Stimulated activated CD8-positive, alpha-beta memory T cell treated with anti-CD3 and anti-CD28 coated beads, Interleukin-15, amount 100 ng/mL, for 48 hours (primary cell): ENCODE measurements at regions not wholly inside any gene's neighbourhood (a gene's known extent, or its start where the extent isn't known, plus 50 kb on each side); places are given as distances from the start of the nearest gene placed in this dataset.

Experiments
- DNase-seq, 2 donors: peaks; one replicate each; pipeline ENCODE4 v3.0.0-alpha.2; 2020; ENCODE audit warnings: low read depth in 2 of 2

DNA sequence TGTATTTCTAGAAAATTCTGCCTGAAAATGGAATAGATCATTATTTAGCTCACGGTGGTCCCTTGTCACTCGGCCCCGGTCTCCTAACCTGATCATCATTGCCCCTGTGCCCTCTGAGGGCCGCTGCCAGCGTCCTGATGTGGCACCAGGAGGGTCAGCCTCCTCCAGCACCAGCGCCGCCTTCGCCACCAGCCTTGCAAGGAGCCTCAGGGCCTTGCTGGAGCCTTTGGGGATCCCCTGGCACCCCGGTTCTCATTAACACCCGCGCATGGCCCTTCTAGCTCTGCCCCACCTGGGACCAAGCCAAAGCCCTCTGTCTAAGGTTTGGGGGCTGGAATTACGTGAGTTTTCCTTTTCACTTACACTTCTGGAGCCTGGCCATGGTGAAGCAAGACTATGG is 282.5 kb upstream of the ADARB2 start:
- DNase-seq: no peak

DNA sequence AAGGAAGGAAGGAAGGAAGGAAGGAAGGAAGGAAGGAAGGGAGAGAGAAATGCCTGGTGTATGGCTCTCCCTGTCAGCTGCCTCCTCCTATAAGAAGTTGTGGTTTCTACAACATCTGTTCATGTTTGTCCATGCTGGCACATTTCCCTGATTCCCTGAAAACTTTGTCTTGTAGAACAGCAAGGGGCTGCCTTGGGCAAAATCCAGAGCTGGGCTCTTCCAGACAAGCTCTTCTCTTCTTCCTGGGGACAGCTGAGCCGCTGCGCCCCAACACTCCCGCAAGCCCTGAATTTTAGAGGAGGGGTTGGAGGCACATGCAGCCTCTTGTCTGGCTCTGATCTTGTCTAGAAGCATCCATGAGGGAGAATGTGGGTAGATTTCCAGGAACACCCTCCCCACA is 282.0 kb upstream of the ADARB2 start:
- no peak for DNase-seq

DNA sequence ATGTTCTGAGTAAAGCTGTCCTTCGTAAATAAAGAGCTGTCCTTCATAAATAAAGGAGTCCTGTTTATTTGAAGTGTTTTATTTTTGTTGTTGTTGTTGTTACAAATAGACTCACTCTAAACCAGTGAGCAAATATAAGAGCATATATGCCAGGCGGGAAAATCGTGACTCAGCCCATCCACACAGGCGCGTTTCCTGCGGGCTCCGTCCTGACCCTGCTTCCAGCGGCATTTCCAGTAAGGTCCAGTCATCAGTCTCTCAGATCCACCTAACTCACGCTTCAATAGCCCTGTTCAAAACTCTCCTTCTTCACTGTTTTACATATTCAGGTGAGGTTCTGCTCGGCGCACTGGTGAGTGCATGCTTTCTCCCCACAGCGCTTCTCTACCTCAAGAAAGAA is 277.2 kb upstream of the ADARB2 start:
- no peak for DNase-seq

DNA sequence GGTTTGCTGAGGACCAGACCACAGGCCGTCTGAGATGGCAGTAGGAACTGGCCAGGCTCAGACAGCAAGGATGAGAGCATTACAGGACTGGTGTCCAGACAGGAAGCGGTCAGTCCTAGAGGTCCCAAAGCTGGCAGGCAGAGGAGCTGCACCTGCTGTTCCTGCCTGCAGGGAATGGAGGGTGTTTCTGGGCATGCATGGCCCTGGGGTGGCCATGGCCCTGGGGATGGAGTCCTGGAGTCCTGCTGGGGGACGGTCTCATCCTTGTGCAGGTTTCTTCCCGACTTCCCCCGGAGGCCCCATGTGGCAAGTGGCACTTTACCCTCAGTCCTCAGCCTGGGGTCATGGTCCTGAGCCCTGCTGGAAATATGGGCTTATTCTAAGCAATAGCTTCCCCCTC is 274.9 kb upstream of the ADARB2 start:
- no peak for DNase-seq

DNA sequence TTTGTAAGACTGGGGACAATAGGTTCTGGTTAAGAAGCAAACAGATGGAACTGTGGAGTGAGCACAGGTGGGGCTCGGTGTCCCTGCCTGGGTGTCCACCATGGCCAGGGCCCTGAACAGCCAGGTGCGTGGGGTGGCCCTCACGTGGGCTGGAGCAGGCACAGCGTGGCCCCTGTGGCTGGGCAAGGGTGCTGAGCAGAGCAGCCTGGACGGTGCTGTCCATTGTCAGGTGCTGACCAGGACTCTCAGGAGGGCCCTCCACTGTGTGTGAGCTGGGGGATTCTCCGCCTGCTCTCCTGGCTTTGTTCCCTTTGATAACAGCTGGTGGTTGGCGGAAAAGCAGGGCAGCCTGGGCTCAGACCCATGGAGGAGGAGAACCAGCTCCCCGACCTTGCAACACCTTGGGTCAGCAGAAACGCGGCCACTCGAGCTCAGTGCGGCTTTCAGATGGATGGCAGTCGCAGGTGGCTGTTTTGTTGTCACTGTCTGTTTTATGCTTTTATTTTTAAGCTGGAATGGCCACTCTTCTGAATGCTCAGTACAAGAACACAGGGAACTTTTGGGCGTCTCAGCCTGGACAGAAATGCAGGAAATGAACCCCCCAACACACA is 273.9 kb upstream of the ADARB2 start:
- DNase-seq: no peak

DNA sequence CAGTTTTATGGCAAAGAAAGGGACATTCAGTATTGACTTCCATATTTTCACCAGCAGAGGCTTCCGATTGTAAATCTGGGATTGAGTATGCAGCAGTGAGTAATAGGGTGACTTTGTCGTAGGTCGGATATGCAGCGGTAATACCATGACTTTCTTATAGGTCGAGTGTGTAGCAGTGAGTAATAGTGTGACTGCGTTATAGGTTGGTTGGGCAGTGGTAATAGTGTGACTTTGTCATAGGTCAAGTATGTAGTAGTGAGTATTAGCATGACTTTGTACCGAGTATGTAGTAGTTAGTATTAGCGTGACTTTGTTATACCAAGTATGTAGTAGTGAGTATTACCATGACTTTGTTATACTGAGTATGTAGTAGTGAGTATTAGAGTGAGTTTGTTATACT is 268.2 kb upstream of the ADARB2 start:
- no peak for DNase-seq

DNA sequence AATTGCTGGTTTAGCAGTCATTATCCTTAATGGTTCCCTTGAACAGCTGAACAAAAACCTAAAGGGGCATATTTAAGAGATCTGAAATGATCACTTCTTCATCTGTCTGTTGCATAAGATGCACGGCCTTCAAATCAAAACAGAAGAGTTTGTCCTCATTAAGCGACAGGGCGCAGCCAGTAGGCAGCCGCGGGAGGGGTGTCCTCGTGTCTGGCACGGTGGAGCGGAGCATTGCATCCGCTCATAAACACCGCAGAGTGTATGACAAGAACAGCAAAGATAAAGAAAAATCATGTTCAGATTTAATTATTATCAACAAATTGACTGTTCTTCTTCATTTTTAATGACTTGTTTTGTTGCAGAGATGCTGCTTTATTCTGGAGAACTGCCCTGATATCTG is 255.6 kb upstream of the ADARB2 start:
- no peak for DNase-seq

DNA sequence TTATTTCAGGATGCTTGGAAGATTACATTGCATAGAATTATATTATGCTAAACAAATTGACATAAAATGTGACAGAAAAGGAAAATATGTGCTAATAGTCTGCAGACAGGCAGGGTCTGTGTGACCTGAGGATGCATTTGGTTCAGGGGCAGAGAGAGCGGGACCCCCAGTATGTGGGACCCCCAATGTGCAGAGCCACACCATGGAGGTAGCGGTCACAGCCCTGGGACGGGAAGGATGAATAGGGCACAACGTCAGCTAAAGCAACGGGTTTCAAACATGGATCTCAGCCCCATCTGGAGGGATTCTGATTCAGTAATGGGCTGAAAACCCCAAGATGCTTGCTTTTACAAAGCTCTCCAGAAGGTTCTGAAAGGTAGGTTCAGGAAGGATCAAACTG is 251.8 kb upstream of the ADARB2 start:
- no peak for DNase-seq

DNA sequence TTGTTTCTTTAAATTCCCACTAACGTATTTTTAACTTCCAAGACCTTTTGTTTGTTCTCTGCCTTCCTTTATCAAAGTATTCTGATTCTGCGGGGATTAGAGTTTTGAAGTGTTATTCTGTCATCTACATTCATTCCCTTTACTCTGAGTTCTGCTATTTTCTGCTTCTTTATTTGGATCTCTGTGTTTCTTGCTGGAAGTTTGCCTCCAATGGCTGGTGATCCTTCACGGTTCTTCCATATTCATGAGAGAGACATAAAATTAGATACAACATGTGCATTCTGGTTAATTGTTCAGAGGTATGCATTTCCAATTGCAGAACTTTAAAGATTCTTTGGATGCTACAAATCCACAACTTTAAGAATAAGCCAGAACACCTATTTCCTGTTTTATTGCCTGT is 244.7 kb upstream of the ADARB2 start:
- no peak for DNase-seq

DNA sequence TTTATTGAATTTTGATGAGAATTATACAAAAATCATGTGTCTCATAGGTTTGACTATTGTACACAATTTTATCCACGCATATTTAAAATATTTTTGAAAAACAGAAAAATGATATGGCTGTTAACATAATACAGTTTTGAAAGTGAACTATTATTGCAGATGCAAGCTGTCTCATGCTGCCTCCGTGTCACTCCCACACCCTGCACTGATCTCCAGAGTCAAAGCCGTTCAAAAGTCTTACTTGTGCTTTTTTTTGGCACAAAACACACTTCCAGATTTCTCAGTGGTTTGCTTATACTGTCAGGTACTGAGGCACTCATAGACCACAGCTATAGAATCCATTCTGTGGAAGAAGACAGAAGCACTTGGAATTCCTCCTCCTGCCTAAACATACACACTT is 243.1 kb upstream of the ADARB2 start:
- no peak for DNase-seq

DNA sequence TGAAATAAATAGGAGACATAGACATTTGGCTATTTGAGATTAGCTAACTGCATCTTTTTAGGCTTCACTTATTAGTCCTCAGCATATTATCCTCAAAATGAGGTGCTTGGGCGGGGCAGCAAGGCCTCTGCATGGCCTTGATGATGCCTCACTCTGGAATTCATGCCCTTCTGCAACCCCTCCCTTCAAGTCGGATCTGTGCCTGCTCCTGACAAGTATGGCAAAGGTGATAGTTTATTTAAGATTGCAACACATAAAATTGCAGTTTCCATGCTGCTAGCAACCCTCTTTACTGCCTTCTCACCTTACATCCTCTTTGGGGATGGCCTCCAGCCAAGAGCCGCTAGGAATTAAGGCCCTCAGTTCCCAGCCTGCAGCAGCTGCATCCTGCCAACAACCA is 241.3 kb upstream of the ADARB2 start:
- DNase-seq: no peak

DNA sequence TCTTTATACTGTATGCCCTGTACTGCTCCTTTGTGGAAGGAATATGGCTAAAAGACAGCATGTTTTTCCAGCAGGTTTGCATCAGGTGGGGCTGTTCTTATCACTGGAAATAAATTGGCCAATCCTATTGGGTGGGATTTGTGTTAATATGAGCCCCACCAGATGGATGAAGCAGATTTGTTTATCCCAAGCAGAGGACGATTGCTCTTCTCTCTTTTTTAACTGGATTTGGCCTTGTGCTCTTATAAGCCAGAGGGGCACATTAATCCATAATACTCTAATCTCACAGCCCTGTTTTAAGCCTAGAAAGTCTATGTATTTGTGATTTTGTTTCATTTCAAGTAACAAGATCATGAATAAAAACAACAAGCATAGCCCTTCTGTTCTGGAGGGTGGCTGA is 240.1 kb upstream of the ADARB2 start:
- DNase-seq: no peak

DNA sequence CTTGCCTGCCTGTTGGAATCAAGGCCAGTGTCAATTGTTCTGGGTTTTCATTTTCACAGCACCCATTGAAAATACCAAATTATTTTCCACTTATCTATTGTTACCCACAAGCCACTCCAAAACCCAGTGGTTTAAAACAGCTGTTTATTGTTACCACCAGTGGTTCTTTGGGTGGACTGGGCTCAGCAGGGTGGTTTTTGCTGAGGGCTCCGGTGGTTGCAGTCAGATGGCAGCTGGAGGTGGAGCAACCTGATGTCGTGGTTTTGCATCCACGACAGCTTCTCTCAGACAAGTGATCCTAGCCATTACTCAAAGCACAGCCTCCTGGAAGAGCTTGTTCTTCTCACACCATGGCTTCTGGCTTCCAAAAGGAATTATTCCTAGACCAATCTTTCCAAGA is 235.1 kb upstream of the ADARB2 start:
- no peak for DNase-seq

DNA sequence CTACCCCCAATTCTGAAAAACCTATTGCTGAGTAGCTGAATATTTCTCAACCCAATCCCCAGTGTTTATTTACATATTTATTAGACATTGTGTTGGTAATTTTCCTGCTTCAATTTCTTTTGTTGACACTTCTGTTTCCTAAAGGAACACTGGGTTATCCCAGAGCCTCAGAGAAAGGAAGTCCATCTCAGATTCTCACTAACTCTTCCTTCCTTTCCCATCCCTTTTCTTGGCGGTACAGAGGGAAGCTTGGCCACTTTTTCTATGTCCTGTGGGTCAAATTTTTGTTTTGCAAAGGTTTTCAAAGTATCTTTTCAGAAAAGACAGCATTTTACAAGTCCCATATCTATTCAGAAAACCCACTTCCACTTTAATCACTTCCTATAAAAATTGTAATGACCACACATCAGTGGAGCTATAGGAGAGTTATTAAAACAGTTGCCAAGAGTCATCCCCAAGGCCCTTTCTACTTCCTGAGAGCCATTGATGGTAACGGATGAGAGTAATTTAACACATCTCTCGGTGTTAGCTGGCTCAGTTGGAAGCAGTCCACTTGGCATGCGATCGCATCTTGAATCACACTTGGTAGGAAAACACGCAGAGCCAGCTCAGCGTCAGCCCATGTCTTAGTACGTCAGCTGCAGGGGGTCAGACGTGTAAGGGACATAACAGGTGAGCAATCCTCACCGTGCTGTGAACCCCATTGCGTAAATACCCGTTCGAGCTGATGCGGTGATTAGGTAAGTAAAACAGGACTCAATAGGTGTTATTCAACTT is 231.1 kb upstream of the ADARB2 start:
- no peak for DNase-seq

DNA sequence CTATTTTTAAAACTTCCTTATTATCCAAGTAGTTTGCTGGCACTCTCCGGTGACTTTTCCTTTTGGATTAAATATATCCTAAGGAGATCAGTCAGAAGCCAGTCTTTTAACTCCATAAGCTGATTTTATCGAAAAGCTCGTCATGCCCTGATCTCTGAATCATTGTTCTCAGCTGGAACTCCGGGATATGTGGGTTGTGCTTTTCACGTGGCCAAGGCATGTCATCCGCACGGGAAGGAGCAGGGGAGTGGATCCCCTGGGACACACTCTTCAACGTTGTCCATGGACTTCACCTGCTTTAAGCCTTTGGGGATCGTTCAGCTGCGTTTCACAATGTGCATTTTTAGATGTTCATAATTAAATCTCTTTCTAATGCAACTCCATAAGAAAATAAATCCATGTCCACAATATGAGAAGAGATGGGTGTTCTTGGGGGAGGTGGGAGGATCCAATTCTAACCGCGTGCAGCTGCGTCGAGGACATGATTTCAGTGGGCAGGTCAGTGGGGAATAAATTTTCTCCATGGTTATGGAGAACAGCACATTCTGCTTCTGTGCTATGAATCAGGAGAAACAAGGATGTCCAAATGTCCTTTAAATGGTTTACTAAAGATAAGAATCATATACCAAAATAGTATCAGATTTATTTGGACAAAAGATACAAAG is 229.5 kb upstream of the ADARB2 start:
- DNase-seq: no peak

DNA sequence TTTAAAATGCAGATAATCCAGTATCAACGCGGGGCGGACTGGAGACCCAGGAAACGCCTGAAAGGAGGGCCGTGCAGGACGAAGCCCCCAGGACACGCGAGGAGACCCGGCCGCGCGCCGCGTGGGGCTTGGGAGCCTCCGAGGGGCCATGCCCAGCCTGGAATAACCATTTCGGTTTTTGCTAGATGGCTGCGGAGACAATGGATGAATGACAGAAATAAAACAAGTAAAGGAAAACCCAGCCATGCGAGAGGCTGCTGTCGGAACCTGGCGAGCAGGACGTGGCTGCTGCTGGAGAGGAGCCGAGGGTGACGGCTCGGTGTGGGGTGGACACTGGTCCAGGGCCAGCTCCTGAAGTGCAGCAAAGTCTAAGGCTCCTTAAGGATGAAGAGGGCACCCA is 227.2 kb upstream of the ADARB2 start:
- no peak for DNase-seq

DNA sequence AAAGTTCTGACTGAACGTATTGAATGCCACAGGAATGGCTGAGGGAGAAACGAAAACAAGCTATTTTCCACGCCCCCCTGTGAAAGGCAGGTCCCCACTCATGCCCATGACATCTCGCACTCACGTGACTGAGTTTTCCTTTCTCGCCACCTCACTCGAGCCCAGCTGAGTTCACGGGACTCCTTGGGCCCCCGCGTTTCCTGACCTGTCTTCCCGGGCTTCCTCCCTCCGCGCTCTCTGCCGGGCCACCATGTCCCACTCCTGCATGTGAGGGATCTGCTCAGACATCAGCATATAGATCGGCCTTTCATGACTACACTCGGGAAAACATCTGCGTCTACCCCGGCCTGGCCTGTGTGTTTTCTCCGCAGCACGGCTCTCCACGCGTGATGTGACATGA is 226.0 kb upstream of the ADARB2 start:
- DNase-seq: no peak

DNA sequence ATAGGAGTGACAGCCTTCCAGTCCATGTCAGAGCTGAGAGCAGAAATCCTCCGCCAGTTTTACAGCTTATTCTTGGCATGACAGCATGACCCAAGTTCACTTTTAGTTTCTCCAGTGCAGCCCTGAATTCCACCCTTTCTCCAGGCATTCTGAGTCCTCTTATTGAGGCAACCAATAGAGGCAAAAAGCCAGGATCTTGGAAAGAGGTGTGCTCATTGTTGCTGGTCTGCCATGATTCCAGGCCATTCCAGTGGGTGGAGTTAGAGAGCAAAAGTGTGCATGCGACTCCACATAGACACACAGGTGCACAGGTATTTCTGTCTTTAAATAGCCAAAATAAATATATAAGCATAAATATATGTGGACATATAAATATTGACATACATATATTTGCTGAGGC is 224.7 kb upstream of the ADARB2 start:
- DNase-seq: no peak

DNA sequence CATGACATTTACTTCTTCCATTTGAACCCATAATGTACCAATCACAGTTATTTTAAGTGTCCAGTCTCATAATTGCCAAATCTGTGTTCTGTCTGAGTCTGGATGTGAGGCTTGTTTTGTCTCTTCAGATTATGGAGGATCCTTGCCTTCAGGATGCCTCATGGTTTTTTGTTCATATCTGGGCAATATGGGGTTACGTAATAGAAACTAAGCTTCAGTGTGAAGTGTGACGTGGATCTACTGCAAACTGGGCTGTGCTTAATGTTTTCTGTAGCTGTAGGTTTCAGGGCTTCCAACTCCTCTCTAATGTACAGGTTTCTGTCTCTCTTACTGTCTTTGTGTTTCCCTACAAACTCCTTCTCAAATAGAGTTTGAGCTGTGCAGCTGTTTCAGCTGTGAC is 223.7 kb upstream of the ADARB2 start:
- DNase-seq: no peak

DNA sequence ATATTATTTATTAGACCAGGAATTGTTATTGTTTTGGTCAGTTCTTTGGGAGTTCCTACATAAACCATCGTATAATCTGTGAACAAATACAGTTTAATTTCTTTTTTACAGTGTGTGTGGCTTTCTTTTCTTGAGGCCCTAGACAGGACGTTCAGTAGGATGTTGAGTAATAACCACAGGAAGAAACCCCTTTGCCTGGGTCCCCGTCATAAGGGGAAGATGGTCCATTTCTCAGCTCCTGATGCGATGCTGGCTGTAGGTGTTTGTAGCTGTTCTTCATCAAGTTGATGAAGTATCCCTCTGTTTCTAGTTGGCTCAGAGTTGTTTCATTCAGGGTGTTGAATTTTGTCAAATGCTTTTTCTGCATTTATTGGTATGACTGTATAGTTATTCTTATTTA is 219.7 kb upstream of the ADARB2 start:
- DNase-seq: no peak

DNA sequence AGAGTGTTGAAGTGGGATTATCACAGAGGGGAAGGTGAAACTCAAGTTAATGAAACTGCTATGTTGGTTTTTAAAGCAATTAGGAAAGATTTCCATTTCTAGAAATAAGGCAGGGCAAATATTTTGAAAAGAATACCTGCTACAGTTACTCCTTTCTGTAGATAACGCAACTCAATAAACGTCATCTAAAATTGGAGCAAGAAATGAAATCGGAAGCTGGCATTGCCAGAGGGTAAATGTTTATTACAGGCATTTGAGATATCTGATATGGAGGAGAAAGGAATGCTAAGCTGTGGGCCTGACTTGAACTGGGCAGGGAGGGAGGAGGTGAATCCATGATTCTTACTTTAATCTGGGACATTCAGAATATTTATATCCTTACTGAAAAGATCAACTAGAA is 217.0 kb upstream of the ADARB2 start:
- no peak for DNase-seq

DNA sequence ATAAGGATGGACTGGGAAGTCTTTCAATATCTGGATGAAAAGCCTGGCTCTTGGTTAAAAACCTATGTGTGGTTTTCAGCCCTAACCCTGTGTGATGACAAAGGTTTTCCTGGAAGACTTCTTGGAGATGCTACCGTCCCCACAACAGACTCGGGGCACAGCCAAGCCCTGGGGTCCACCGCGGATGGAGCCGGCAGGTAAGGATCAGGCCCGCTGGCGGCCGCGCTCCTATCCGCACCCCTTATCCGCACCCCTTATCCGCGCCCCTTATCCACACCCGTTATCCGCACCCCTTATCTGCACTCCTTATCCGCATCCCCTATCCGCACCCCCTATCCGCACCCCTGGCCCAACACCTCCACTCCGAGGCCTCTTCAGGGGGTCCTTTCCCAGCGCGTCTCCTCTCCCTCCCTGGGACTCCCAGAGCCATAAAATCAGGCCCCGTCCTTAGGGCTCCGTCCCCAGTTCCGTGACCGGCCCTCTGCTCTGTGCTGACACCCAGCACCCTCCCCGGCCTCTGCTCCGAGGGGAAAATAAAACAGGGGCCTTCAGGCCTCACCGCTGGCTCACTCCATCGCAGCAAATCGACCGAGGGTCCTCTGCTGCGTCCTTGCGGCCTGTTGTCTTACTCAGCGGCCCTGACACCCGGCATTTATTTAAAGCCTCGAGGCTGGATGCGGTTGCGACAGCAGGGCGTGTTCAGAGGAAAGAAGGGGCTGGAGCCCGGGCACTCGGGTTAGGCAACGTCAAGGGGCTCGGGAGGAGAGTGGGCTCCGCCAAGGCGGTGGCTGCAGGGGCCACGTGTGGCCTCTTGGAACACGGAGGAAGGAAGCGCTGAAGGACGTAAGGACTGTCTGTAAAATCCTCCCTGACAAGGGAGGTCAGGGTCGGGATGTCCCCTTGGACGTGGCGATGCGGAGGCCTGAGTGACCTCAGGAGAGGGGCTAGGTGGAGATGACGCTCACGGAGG is 215.1 kb upstream of the ADARB2 start:
- DNase-seq: no peak
